ENCODE measurements at regions not wholly inside any gene's neighbourhood (a gene's known extent, or its start where the extent isn't known, plus 50 kb on each side); places are given as distances from the start of the nearest gene placed in this dataset.

DNA sequence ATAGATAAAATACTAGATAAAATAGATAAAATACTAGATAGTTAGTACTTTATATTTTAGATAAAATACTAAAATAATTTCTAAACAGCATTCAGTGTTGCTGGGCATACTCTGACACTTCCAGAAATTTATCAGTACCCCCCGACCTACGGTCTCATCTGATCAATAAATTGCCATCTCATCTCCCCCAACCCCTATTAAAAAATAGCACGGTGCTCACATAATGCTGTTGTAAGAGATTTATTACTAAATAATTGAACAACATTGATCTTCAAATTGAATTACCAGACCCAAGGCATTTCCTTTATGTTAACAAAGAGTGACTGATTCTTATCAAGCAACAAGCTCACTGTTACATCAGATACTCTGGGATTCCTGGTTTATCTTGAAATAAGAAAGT, 300.9 kb downstream of the CBLN4 start:
- no peak overlapping the region for H4K8ac ChIP-seq (replicated peaks; ENCODE audit: insufficient read length, low read depth, low read length)
- WGBS (ENCODE audit: extremely low coverage, insufficient read length, low lambda C conversion rate): no CpG with 5 or more reads among the region's 3 CpGs
- H4K20me1 ChIP-seq (ENCODE audit: control insufficient read depth, insufficient read depth, insufficient read length): no peaks in the 10 kb centered on the region
- Mint-ChIP-seq H3K36me3 (ENCODE audit: insufficient read depth in 1 of 3, low read depth in 3 of 3) (no peaks in the 10 kb centered on the region), H3K27me3 (ENCODE audit: low read depth) (no peaks in the 10 kb centered on the region), H3K4me1 (no peaks in the 10 kb centered on the region), H3K27ac (no peak overlapping the region), H3K9me3 (no peaks in the 10 kb centered on the region), H3K4me3 (no peak overlapping the region)
- no peak overlapping the region for H2BK12ac ChIP-seq (ENCODE audit: insufficient read length, low read depth, low read length)
- no peaks in the 10 kb centered on the region for H3K9me3 ChIP-seq (ENCODE audit: control insufficient read depth, low read depth, low read length)
- no peak overlapping the region for H4K5ac ChIP-seq (ENCODE audit: insufficient read length, low read depth, low read length)
- H2BK120ac ChIP-seq (ENCODE audit: low read depth, low read length, poor library complexity, severe bottlenecking): no peak overlapping the region
- H3K79me1 ChIP-seq (ENCODE audit: insufficient read depth, low read depth, low read length, poor library complexity, severe bottlenecking): no peaks in the 10 kb centered on the region
- no peak overlapping the region for H2BK5ac ChIP-seq (ENCODE audit: insufficient read length, low read length)
- no peak overlapping the region for H3K56ac ChIP-seq (ENCODE audit: insufficient read length, low read depth, low read length)
- H3K9ac ChIP-seq (ENCODE audit: extremely low read depth, insufficient read length, low read length): no peak overlapping the region
- no peak overlapping the region for H4K91ac ChIP-seq (ENCODE audit: insufficient read length, low read depth, low read length)
- no peak overlapping the region for H3K18ac ChIP-seq (ENCODE audit: insufficient read length, low read depth, low read length)
- H2AK5ac ChIP-seq (ENCODE audit: insufficient read length, low read length): no peak overlapping the region
- H3K4ac ChIP-seq (ENCODE audit: low read depth, low read length): no peak overlapping the region
- H3T11ph ChIP-seq (ENCODE audit: low read length): no peak overlapping the region
- H2AFZ ChIP-seq (ENCODE audit: low read length): no peak overlapping the region
- H2BK15ac ChIP-seq (ENCODE audit: low read depth, low read length): no peak overlapping the region
- H3K79me2 ChIP-seq (ENCODE audit: insufficient read depth, low read length): no peaks in the 10 kb centered on the region
- no peak for TF ChIP-seq CTCF (conservative IDR thresholded peaks at IDR 0.05)
- H3K27ac ChIP-seq (ENCODE audit: insufficient read length, low read depth, low read length): no peak overlapping the region
- H3K14ac ChIP-seq (ENCODE audit: insufficient read depth, low read length): no peak overlapping the region
- no peak for DNase-seq
- H3K4me2 ChIP-seq (ENCODE audit: insufficient read depth, insufficient read length, low read length): no peak overlapping the region
- H3K27me3 ChIP-seq (ENCODE audit: insufficient read depth, low read length): no peaks in the 10 kb centered on the region
- H3K23me2 ChIP-seq (ENCODE audit: insufficient read length, low read depth, low read length, poor library complexity, severe bottlenecking): no peaks in the 10 kb centered on the region
- no peaks in the 10 kb centered on the region for H3K4me1 ChIP-seq (ENCODE audit: insufficient read depth, low read length)
- H2BK20ac ChIP-seq (ENCODE audit: low read depth, low read length, poor library complexity, severe bottlenecking): no peak overlapping the region
- no peak overlapping the region for H3K23ac ChIP-seq (ENCODE audit: insufficient read length, low read depth, low read length)

Measured in H9 (cell line).